ENCODE measurements at regions not wholly inside any gene's neighbourhood (a gene's known extent, or its start where the extent isn't known, plus 50 kb on each side); places are given as distances from the start of the nearest gene placed in this dataset.

GRCh38 chr11:122342089-122342744 is 226.2 kb upstream of the BLID start:
- no peak for DNase-seq

- no peak for DNase-seq
These were observed 225.5 kb upstream of the BLID start for GRCh38 chr11:122341477-122341876.

- DNase-seq = no peak
These were observed 224.7 kb upstream of the BLID start for GRCh38 chr11:122340607-122341290.

- no peak for DNase-seq
These were observed 223.5 kb upstream of the BLID start for GRCh38 chr11:122339436-122340060.

GRCh38 chr11:122337704-122338103 is 221.7 kb upstream of the BLID start:
- no peak for DNase-seq

GRCh38 chr11:122337241-122337640 is 221.2 kb upstream of the BLID start:
- DNase-seq = no peak

- no peak for DNase-seq
These were observed 220.7 kb upstream of the BLID start for GRCh38 chr11:122336706-122337105.

- no peak for DNase-seq
These were observed 218.7 kb upstream of the BLID start for GRCh38 chr11:122334546-122335339.

- no peak for DNase-seq
These were observed 217.5 kb upstream of the BLID start for GRCh38 chr11:122333467-122333866.

GRCh38 chr11:122331079-122331478 is 215.1 kb upstream of the BLID start:
- DNase-seq = no peak

GRCh38 chr11:122330279-122330965 is 214.4 kb upstream of the BLID start:
- DNase-seq = no peak

- no peak for DNase-seq
These were observed 211.5 kb upstream of the BLID start for GRCh38 chr11:122327528-122327927.

- DNase-seq = no peak
These were observed 207.9 kb upstream of the BLID start for GRCh38 chr11:122323754-122324421.

- no peak for DNase-seq
These were observed 206.3 kb upstream of the BLID start for GRCh38 chr11:122322329-122322728.

- no peak for DNase-seq
These were observed 204.7 kb upstream of the BLID start for GRCh38 chr11:122320671-122321070.

- no peak for DNase-seq
These were observed 203.9 kb upstream of the BLID start for GRCh38 chr11:122319691-122320620.

GRCh38 chr11:122319085-122319484 is 203.1 kb upstream of the BLID start:
- no peak for DNase-seq

GRCh38 chr11:122317305-122317704 is 201.3 kb upstream of the BLID start:
- no peak for DNase-seq

GRCh38 chr11:122313581-122313980 is 197.6 kb upstream of the BLID start:
- DNase-seq = no peak

- no peak for DNase-seq
These were observed 195.3 kb upstream of the BLID start for GRCh38 chr11:122311216-122311755.

GRCh38 chr11:122310766-122311165 is 194.8 kb upstream of the BLID start:
- no peak for DNase-seq

Measured in effector CD8-positive, alpha-beta T cell (primary cell).